ENCODE measurements at regions not wholly inside any gene's neighbourhood (a gene's known extent, or its start where the extent isn't known, plus 50 kb on each side); places are given as distances from the start of the nearest gene placed in this dataset.
"Not testable (repeated sequence)": the region's sequence is repeated elsewhere in the genome, so short reads cannot be mapped to it uniquely, and the experiment has no call there.

DNA sequence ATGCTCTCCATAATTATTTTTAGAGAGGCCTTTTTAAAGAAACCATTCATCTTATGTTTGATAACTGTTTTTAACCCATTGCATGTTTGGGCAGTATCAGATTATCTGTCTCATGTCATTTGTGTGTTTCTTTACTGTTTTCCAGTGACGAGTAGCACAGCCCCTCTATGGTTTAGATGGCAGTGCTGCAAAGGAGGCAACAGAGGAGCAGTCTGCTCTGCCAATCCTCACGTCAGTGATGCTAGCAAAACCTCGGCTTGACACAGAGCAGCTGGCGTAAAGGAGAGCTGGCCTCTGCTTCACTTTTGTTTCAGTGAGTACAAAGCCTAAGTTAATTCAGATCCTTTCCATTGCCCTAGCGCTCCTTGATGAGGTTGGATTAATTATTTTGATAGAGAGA, 80.4 kb upstream of the GARIN1A start:
- Histone ChIP-seq H3K36me3 (replicated peaks in 1 of 2; ENCODE audit: control extremely low read depth in 1 of 2, control insufficient read depth in 1 of 2, extremely low read depth in 1 of 2, insufficient read depth in 2 of 2, low read length in 1 of 2) (peaks cover 1 to 27% of the 10 kb centered on the region in 2 experiments), H3K79me2 (ENCODE audit: control insufficient read depth, insufficient read depth, low read length) (peaks cover 6% of the 10 kb centered on the region), H3K27ac (ENCODE audit: low read length in 2 of 2) (no peak overlapping the region), H3K4me2 (replicated peaks; ENCODE audit: low read depth, low read length, poor library complexity, severe bottlenecking) (no peak overlapping the region), H3K9ac (ENCODE audit: low read length) (no peak overlapping the region), H3K9me3 (ENCODE audit: control extremely low read depth in 1 of 3, control insufficient read depth in 2 of 3, insufficient read depth in 1 of 3, low read length in 2 of 3) (no peaks in the 10 kb centered on the region), H3K4me1 (ENCODE audit: control insufficient read depth in 2 of 2, insufficient read depth in 2 of 2, low read length in 2 of 2) (no peaks in the 10 kb centered on the region), H3K27me3 (replicated peaks in 1 of 4; ENCODE audit: control extremely low read depth in 1 of 4, control insufficient read depth in 3 of 4, insufficient read depth in 4 of 4, low read length in 3 of 4) (no peaks in the 10 kb centered on the region), H2AFZ (ENCODE audit: insufficient read depth, low read depth, low read length, poor library complexity, severe bottlenecking) (no peak overlapping the region), H4K20me1 (ENCODE audit: control insufficient read depth, insufficient read depth, low read length, poor library complexity, severe bottlenecking) (no peaks in the 10 kb centered on the region), H3K4me3 (ENCODE audit: control extremely low read depth in 1 of 5, extremely low read depth in 1 of 5, insufficient read depth in 1 of 5, low read depth in 2 of 5, low read length in 4 of 5) (no peak overlapping the region)
- Mint-ChIP-seq H3K27ac (no peak overlapping the region), H3K4me3 (no peak overlapping the region), H3K27me3 (no peaks in the 10 kb centered on the region), H3K9me3 (ENCODE audit: insufficient read depth) (no peaks in the 10 kb centered on the region), H3K4me1 (no peaks in the 10 kb centered on the region)
- TF ChIP-seq, protein P1, sequence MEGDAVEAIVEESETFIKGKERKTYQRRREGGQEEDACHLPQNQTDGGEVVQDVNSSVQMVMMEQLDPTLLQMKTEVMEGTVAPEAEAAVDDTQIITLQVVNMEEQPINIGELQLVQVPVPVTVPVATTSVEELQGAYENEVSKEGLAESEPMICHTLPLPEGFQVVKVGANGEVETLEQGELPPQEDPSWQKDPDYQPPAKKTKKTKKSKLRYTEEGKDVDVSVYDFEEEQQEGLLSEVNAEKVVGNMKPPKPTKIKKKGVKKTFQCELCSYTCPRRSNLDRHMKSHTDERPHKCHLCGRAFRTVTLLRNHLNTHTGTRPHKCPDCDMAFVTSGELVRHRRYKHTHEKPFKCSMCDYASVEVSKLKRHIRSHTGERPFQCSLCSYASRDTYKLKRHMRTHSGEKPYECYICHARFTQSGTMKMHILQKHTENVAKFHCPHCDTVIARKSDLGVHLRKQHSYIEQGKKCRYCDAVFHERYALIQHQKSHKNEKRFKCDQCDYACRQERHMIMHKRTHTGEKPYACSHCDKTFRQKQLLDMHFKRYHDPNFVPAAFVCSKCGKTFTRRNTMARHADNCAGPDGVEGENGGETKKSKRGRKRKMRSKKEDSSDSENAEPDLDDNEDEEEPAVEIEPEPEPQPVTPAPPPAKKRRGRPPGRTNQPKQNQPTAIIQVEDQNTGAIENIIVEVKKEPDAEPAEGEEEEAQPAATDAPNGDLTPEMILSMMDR (IDR thresholded peaks at IDR 0.05), result no peak
- no peak for TF ChIP-seq EZH2 (IDR thresholded peaks at IDR 0.05; ENCODE audit: borderline replicate concordance, insufficient read depth, low read depth, low read length, poor library complexity, severe bottlenecking)
- WGBS (ENCODE audit: insufficient coverage), result 93% methylated on average over 4 of the region's 5 CpGs
- no peak for DNase-seq
- CTCF ChIA-PET, result no interaction called here
- no peak for ATAC-seq (ENCODE audit: low read depth)
- POLR2A ChIA-PET, result no interaction called here
- intact Hi-C loops (cut with micrococcal nuclease), result no loop called here

DNA sequence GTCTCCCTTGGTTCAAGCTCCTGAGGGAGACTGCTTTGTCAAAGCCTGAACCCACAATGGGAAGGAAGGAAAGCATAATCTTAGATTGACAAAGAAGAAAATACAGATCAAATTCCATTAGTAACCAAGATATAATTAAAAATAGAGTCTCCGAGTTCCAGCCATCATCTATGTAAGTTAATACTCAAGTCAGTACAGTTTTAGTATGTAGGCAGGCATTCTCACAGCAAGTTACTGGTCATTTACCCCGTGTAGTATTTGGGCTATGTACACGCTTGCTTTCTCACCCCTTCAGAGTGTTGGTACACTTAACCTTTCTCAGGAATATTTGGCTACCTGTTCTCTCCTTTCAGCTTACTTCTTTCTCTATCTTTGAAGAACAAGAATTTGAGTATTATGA, 79.9 kb upstream of the GARIN1A start:
- H4K20me1 ChIP-seq (ENCODE audit: control insufficient read depth, insufficient read depth, low read length, poor library complexity, severe bottlenecking); H3K4me3 ChIP-seq (ENCODE audit: control extremely low read depth in 1 of 5, extremely low read depth in 1 of 5, insufficient read depth in 1 of 5, low read depth in 2 of 5, low read length in 4 of 5); H3K9me3 ChIP-seq (ENCODE audit: control extremely low read depth in 1 of 3, control insufficient read depth in 2 of 3, insufficient read depth in 1 of 3, low read length in 2 of 3); H3K27ac Mint-ChIP-seq; ATAC-seq (ENCODE audit: low read depth); CTCF ChIA-PET; H3K9ac ChIP-seq (ENCODE audit: low read length); H3K27me3 ChIP-seq (replicated peaks in 1 of 4; ENCODE audit: control extremely low read depth in 1 of 4, control insufficient read depth in 3 of 4, insufficient read depth in 4 of 4, low read length in 3 of 4); H3K4me1 ChIP-seq (ENCODE audit: control insufficient read depth in 2 of 2, insufficient read depth in 2 of 2, low read length in 2 of 2); H3K27ac ChIP-seq (ENCODE audit: low read length in 2 of 2); H3K4me3 Mint-ChIP-seq; intact Hi-C loops (cut with micrococcal nuclease); DNase-seq; H3K9me3 Mint-ChIP-seq (ENCODE audit: insufficient read depth); H3K4me2 ChIP-seq (replicated peaks; ENCODE audit: low read depth, low read length, poor library complexity, severe bottlenecking); H3K79me2 ChIP-seq (ENCODE audit: control insufficient read depth, insufficient read depth, low read length); H2AFZ ChIP-seq (ENCODE audit: insufficient read depth, low read depth, low read length, poor library complexity, severe bottlenecking); H3K27me3 Mint-ChIP-seq; H3K4me1 Mint-ChIP-seq; POLR2A ChIA-PET: not testable (repeated sequence)
- no CpG with 5 or more reads among the region's 3 CpGs for WGBS (ENCODE audit: insufficient coverage)
- peaks cover 1 to 28% of the 10 kb centered on the region in 2 experiments for H3K36me3 ChIP-seq (replicated peaks in 1 of 2; ENCODE audit: control extremely low read depth in 1 of 2, control insufficient read depth in 1 of 2, extremely low read depth in 1 of 2, insufficient read depth in 2 of 2, low read length in 1 of 2)

DNA sequence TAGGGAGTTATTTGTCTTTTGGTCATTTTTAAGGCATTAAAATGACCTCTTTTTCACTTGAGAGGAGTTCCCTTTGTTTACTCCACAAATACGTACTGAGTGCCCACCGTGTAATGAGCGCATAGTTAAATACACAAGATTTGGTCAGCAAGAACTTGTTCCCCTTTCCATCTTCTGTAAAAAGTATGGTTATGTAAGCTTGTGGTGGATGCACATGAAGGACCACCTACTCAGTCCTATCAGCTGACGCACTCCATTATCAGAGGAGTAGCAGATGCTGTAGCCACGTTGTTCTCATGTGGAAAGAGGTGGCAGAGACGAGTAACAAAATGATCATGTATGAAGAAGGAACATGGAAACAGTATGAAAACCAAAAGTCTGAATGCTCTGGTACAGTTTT, 78.0 kb upstream of the GARIN1A start:
- peaks cover 1 to 29% of the 10 kb centered on the region in 2 experiments for H3K36me3 ChIP-seq (replicated peaks in 1 of 2; ENCODE audit: control extremely low read depth in 1 of 2, control insufficient read depth in 1 of 2, extremely low read depth in 1 of 2, insufficient read depth in 2 of 2, low read length in 1 of 2)
- CTCF ChIA-PET; H3K4me1 ChIP-seq (ENCODE audit: control insufficient read depth in 2 of 2, insufficient read depth in 2 of 2, low read length in 2 of 2); H4K20me1 ChIP-seq (ENCODE audit: control insufficient read depth, insufficient read depth, low read length, poor library complexity, severe bottlenecking); H3K79me2 ChIP-seq (ENCODE audit: control insufficient read depth, insufficient read depth, low read length); POLR2A ChIA-PET; H3K9me3 ChIP-seq (ENCODE audit: control extremely low read depth in 1 of 3, control insufficient read depth in 2 of 3, insufficient read depth in 1 of 3, low read length in 2 of 3); H3K27ac ChIP-seq (ENCODE audit: low read length in 2 of 2); intact Hi-C loops (cut with micrococcal nuclease); H2AFZ ChIP-seq (ENCODE audit: insufficient read depth, low read depth, low read length, poor library complexity, severe bottlenecking); H3K4me2 ChIP-seq (replicated peaks; ENCODE audit: low read depth, low read length, poor library complexity, severe bottlenecking); H3K9ac ChIP-seq (ENCODE audit: low read length); H3K9me3 Mint-ChIP-seq (ENCODE audit: insufficient read depth); H3K27me3 ChIP-seq (replicated peaks in 1 of 4; ENCODE audit: control extremely low read depth in 1 of 4, control insufficient read depth in 3 of 4, insufficient read depth in 4 of 4, low read length in 3 of 4); DNase-seq; ATAC-seq (ENCODE audit: low read depth); H3K27me3 Mint-ChIP-seq; H3K4me1 Mint-ChIP-seq; H3K27ac Mint-ChIP-seq; H3K4me3 ChIP-seq (ENCODE audit: control extremely low read depth in 1 of 5, extremely low read depth in 1 of 5, insufficient read depth in 1 of 5, low read depth in 2 of 5, low read length in 4 of 5); H3K4me3 Mint-ChIP-seq: not testable (repeated sequence)
- WGBS (ENCODE audit: insufficient coverage), result no CpG with 5 or more reads among the region's 6 CpGs
